Astrocyte (in vitro differentiated cells and primary cell): ENCODE measurements at regions not wholly inside any gene's neighbourhood (a gene's known extent, or its start where the extent isn't known, plus 50 kb on each side); places are given as distances from the start of the nearest gene placed in this dataset.
"Not testable (repeated sequence)": the region's sequence is repeated elsewhere in the genome, so short reads cannot be mapped to it uniquely, and the experiment has no call there.

ENCODE experiments used
- DNase-seq: peaks from one replicate; pipeline ENCODE4 v3.0.0-alpha.2; 2010; ENCODE audit warnings: low read depth
- FAIRE-seq: peaks from 2 replicates; lab custom pipeline; 2011; peaks lifted over from hg19 to GRCh38; lab: Jason Lieb, UNC
- H2AFZ ChIP-seq: 2 replicates; pipeline ENCODE4 v1.6.0; 2012; ENCODE audit warnings: low read depth, low read length, inconsistent platforms
- H3K27ac ChIP-seq: 2 replicates; pipeline ENCODE4 v1.5.1; 2011; ENCODE audit warnings: low read depth, low read length, inconsistent platforms
- H3K27me3 ChIP-seq: 2 replicates; pipeline ENCODE4 v1.6.0; 2011; ENCODE audit warnings: low read length, inconsistent platforms; ENCODE audit not compliant: insufficient read depth
- H3K36me3 ChIP-seq: 2 replicates; pipeline ENCODE4 v1.5.1; 2011; ENCODE audit warnings: low read length, inconsistent platforms; ENCODE audit not compliant: insufficient read depth
- H3K4me1 ChIP-seq: 2 replicates; pipeline ENCODE4 v1.5.1; 2011; ENCODE audit warnings: low read length, inconsistent platforms; ENCODE audit not compliant: insufficient read depth
- H3K4me2 ChIP-seq: 2 replicates; pipeline ENCODE4 v1.6.0; 2012; ENCODE audit warnings: low read length, inconsistent platforms
- H3K4me3 ChIP-seq: 2 replicates; pipeline ENCODE4 v1.5.1; 2011; ENCODE audit warnings: low read depth, mild to moderate bottlenecking, low read length, inconsistent platforms; ENCODE audit not compliant: insufficient read depth
- H3K79me2 ChIP-seq: 2 replicates; pipeline ENCODE4 v1.6.0; 2012; ENCODE audit warnings: mild to moderate bottlenecking, low read length, inconsistent platforms; ENCODE audit not compliant: insufficient read depth
- H3K9ac ChIP-seq: 2 replicates; pipeline ENCODE4 v1.6.0; 2012; ENCODE audit warnings: mild to moderate bottlenecking, low read length, inconsistent platforms
- H3K9me3 ChIP-seq: 2 replicates; pipeline ENCODE4 v1.5.1; 2012; ENCODE audit warnings: low read depth, mild to moderate bottlenecking, low read length, inconsistent platforms; ENCODE audit not compliant: insufficient read depth
- H4K20me1 ChIP-seq: 2 replicates; pipeline ENCODE4 v1.6.0; 2012; ENCODE audit warnings: low read length, inconsistent platforms; ENCODE audit not compliant: insufficient read depth
- H3K27ac Mint-ChIP-seq: one replicate; pipeline ENCODE4 v1.8.0; 2021; ENCODE audit warnings: mild to moderate bottlenecking, mixed read lengths; ENCODE audit not compliant: unreplicated experiment
- H3K27me3 Mint-ChIP-seq: one replicate; pipeline ENCODE4 v1.8.0; 2021; ENCODE audit warnings: low read depth, mixed read lengths; ENCODE audit not compliant: unreplicated experiment
- H3K36me3 Mint-ChIP-seq: one replicate; pipeline ENCODE4 v1.8.0; 2021; ENCODE audit warnings: low read depth, mixed read lengths; ENCODE audit not compliant: unreplicated experiment
- H3K4me1 Mint-ChIP-seq: one replicate; pipeline ENCODE4 v1.8.0; 2021; ENCODE audit warnings: low read depth, mixed read lengths; ENCODE audit not compliant: unreplicated experiment
- H3K4me3 Mint-ChIP-seq: one replicate; pipeline ENCODE4 v1.8.0; 2021; ENCODE audit warnings: mild to moderate bottlenecking, moderate library complexity, mixed read lengths; ENCODE audit not compliant: unreplicated experiment
- H3K9me3 Mint-ChIP-seq: one replicate; pipeline ENCODE4 v1.8.0; 2021; ENCODE audit warnings: mild to moderate bottlenecking, mixed read lengths; ENCODE audit not compliant: unreplicated experiment
- CTCF ChIP-seq: IDR thresholded peaks from 2 replicates; pipeline ENCODE4 v1.5.1; 2011; ENCODE audit warnings: low read depth, mild to moderate bottlenecking, inconsistent platforms, low read length, moderate library complexity; ENCODE audit not compliant: insufficient read depth
- EZH2 ChIP-seq: IDR thresholded peaks from 2 replicates; pipeline ENCODE4 v1.6.1; 2012; ENCODE audit warnings: mild to moderate bottlenecking, low read length, inconsistent platforms; ENCODE audit not compliant: insufficient read depth

- TF ChIP-seq EZH2 (no peak), CTCF (no peak)
- FAIRE-seq (no peak), DNase-seq (no peak)
- H3K27ac ChIP-seq, result no peak overlapping the region
- no peaks in the 10 kb centered on the region for H3K27me3 ChIP-seq
- no peak overlapping the region for H3K4me3 ChIP-seq
- Mint-ChIP-seq H3K27ac (no peak overlapping the region), H3K4me1 (peaks cover 6% of the 10 kb centered on the region), H3K4me3 (no peak overlapping the region), H3K9me3 (no peaks in the 10 kb centered on the region), H3K27me3 (peaks cover 44% of the 10 kb centered on the region), H3K36me3 (peaks cover 2% of the 10 kb centered on the region)
- no peak overlapping the region for H3K4me2 ChIP-seq
- H2AFZ ChIP-seq, result no peak overlapping the region
- no peaks in the 10 kb centered on the region for H3K36me3 ChIP-seq
- no peaks in the 10 kb centered on the region for H3K79me2 ChIP-seq
- no peak overlapping the region for H3K9ac ChIP-seq
- H3K4me1 ChIP-seq, result no peaks in the 10 kb centered on the region
- H3K9me3 ChIP-seq, result no peaks in the 10 kb centered on the region
- no peaks in the 10 kb centered on the region for H4K20me1 ChIP-seq
Observed at GRCh38 chr2:95719473-95720060, 127.8 kb downstream of the TRIM43 start.

GRCh38 chr2:95721726-95722125 is 129.9 kb downstream of the TRIM43 start:
- TF ChIP-seq EZH2, result no peak
- TF ChIP-seq CTCF, result no peak
- H3K9me3 ChIP-seq, result no peaks in the 10 kb centered on the region
- H3K4me2 ChIP-seq, result no peak overlapping the region
- Mint-ChIP-seq H3K4me1 (peaks cover 13% of the 10 kb centered on the region), H3K9me3 (no peaks in the 10 kb centered on the region), H3K4me3 (no peak overlapping the region), H3K27me3 (peaks cover 40% of the 10 kb centered on the region), H3K36me3 (peaks cover 2% of the 10 kb centered on the region), H3K27ac (no peak overlapping the region)
- no peaks in the 10 kb centered on the region for H3K36me3 ChIP-seq
- no peak overlapping the region for H2AFZ ChIP-seq
- H3K4me3 ChIP-seq, result no peak overlapping the region
- H3K27me3 ChIP-seq, result no peaks in the 10 kb centered on the region
- no peak for FAIRE-seq
- no peak overlapping the region for H3K27ac ChIP-seq
- no peak overlapping the region for H3K9ac ChIP-seq
- no peaks in the 10 kb centered on the region for H3K4me1 ChIP-seq
- no peaks in the 10 kb centered on the region for H4K20me1 ChIP-seq
- H3K79me2 ChIP-seq, result no peaks in the 10 kb centered on the region
- no peak for DNase-seq

- no peaks in the 10 kb centered on the region for H3K27me3 ChIP-seq
- no peaks in the 10 kb centered on the region for H3K79me2 ChIP-seq
- Mint-ChIP-seq H3K27ac (peak overlapping the region; percentile 3), H3K9me3 (no peaks in the 10 kb centered on the region), H3K4me3 (no peak overlapping the region), H3K36me3 (peaks cover 2% of the 10 kb centered on the region), H3K4me1 (peaks cover 10% of the 10 kb centered on the region), H3K27me3 (peaks cover 40% of the 10 kb centered on the region)
- H3K36me3 ChIP-seq, result no peaks in the 10 kb centered on the region
- TF ChIP-seq CTCF, result no peak
- TF ChIP-seq EZH2, result no peak
- H3K9ac ChIP-seq, result no peak overlapping the region
- H3K9me3 ChIP-seq, result no peaks in the 10 kb centered on the region
- no peaks in the 10 kb centered on the region for H4K20me1 ChIP-seq
- no peak overlapping the region for H2AFZ ChIP-seq
- no peak for DNase-seq
- H3K4me3 ChIP-seq, result no peak overlapping the region
- FAIRE-seq, result no peak
- no peaks in the 10 kb centered on the region for H3K4me1 ChIP-seq
- no peak overlapping the region for H3K4me2 ChIP-seq
- no peak overlapping the region for H3K27ac ChIP-seq
Observed at GRCh38 chr2:95722131-95722697, 130.4 kb downstream of the TRIM43 start.

GRCh38 chr2:95723627-95724210 is 131.9 kb downstream of the TRIM43 start:
- DNase-seq, H3K27ac ChIP-seq, H3K36me3 ChIP-seq, H3K4me1 Mint-ChIP-seq, H3K4me3 ChIP-seq, H3K9me3 Mint-ChIP-seq, H3K9me3 ChIP-seq, H3K27ac Mint-ChIP-seq, H3K9ac ChIP-seq, H2AFZ ChIP-seq, H3K4me3 Mint-ChIP-seq, H3K4me1 ChIP-seq, H3K27me3 ChIP-seq, H3K4me2 ChIP-seq, FAIRE-seq, H3K36me3 Mint-ChIP-seq, H3K79me2 ChIP-seq, H4K20me1 ChIP-seq: not testable (repeated sequence)
- H3K27me3 Mint-ChIP-seq, result peaks cover 34% of the 10 kb centered on the region
